ENCODE measurements at regions not wholly inside any gene's neighbourhood (a gene's known extent, or its start where the extent isn't known, plus 50 kb on each side); places are given as distances from the start of the nearest gene placed in this dataset.

DNA sequence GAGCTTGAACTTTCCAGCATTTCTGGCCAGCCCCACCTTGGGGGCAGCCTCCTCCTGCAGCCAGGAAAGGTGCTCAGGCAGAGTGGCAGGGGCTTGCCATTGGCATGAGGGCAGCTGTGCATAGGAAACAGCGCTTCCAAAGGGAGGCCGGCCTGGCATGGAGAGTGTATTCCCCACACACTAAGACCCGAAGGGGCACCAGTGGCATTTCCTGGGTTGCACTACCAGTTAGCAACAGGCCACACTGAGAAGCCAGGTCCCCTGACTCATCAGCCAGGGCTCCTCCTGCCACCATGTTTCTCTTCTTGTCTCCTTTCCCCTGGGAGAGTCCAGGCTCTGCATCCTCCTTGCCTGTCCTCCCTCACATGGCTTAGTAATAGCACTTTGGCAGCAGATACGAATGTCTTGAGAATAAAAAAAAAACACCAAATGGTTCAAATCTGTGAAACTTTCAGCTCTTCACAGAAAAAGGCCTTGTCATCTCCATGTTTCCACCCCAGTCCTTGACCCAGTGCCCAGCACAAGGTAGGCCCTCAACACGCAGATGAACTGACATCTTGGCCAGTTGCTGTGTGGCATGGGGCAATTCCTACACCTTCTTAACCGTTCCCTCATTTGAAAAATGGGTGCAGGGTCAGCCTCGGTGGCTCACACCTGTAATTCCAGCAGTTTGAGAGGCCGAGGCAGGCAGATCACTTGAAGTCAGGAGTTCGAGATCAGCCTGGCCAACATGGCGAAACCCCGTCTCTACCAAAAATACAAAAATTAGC, 180.4 kb downstream of the SMAD6 start:
- H3K14ac ChIP-seq (ENCODE audit: insufficient read depth, low read length), result no peak overlapping the region; the same call in 1 of the 2 replicates
- H3K4me2 ChIP-seq (ENCODE audit: insufficient read depth, insufficient read length, low read length), result no peak overlapping the region
- H2BK15ac ChIP-seq (ENCODE audit: low read depth, low read length), result no peak overlapping the region
- no peak overlapping the region for H3K23ac ChIP-seq (ENCODE audit: insufficient read length, low read depth, low read length)
- no peak overlapping the region for H2AFZ ChIP-seq (ENCODE audit: low read length)
- H3K4me1 Mint-ChIP-seq, result peaks cover 18% of the 10 kb centered on the region in 2 experiments
- no peaks in the 10 kb centered on the region; the same call in 1 of the 2 replicates for H3K27me3 Mint-ChIP-seq (ENCODE audit: low read depth)
- H2BK12ac ChIP-seq (ENCODE audit: insufficient read length, low read depth, low read length), result peak overlapping the region; percentile 24
- H4K91ac ChIP-seq (ENCODE audit: insufficient read length, low read depth, low read length), result no peak overlapping the region
- no peak overlapping the region for H2AK5ac ChIP-seq (ENCODE audit: insufficient read length, low read length)
- H2BK20ac ChIP-seq (ENCODE audit: low read depth, low read length, poor library complexity, severe bottlenecking), result no peak overlapping the region
- no peak overlapping the region for H3K9ac ChIP-seq (ENCODE audit: extremely low read depth, insufficient read length, low read length)
- H3K4me1 ChIP-seq (ENCODE audit: insufficient read depth, low read length), result no peaks in the 10 kb centered on the region; the same call in 1 of the 2 replicates
- no peak overlapping the region for H3K4me3 Mint-ChIP-seq
- no peaks in the 10 kb centered on the region for H3K79me1 ChIP-seq (ENCODE audit: insufficient read depth, low read depth, low read length, poor library complexity, severe bottlenecking)
- no peaks in the 10 kb centered on the region for H3K23me2 ChIP-seq (ENCODE audit: insufficient read length, low read depth, low read length, poor library complexity, severe bottlenecking)
- H3K56ac ChIP-seq (ENCODE audit: insufficient read length, low read depth, low read length), result no peak overlapping the region
- no peak overlapping the region for H3K4ac ChIP-seq (ENCODE audit: low read depth, low read length)
- no peak overlapping the region for H3T11ph ChIP-seq (ENCODE audit: low read length)
- no peak overlapping the region for H4K5ac ChIP-seq (ENCODE audit: insufficient read length, low read depth, low read length)
- H3K27ac Mint-ChIP-seq, result peak overlapping the region in 2 of 3 experiments; percentile 8 to 12; a peak in 2 of 7 replicates
- no peak overlapping the region for H4K8ac ChIP-seq (replicated peaks; ENCODE audit: insufficient read length, low read depth, low read length)
- peak overlapping the region; percentile 10 for H3K18ac ChIP-seq (ENCODE audit: insufficient read length, low read depth, low read length)
- peaks cover 2 to 10% (median 6%) of the 10 kb centered on the region in 3 experiments; a peak in 5 of 7 replicates for H3K36me3 Mint-ChIP-seq (ENCODE audit: insufficient read depth in 1 of 3, low read depth in 3 of 3)
- no peaks in the 10 kb centered on the region for H3K27me3 ChIP-seq (ENCODE audit: insufficient read depth, low read length)
- H4K20me1 ChIP-seq (ENCODE audit: control insufficient read depth, insufficient read depth, insufficient read length), result no peaks in the 10 kb centered on the region
- no peaks in the 10 kb centered on the region for H3K79me2 ChIP-seq (ENCODE audit: insufficient read depth, low read length)
- H3K27ac ChIP-seq (ENCODE audit: insufficient read length, low read depth, low read length), result no peak overlapping the region
- H2BK120ac ChIP-seq (ENCODE audit: low read depth, low read length, poor library complexity, severe bottlenecking), result no peak overlapping the region
- no CpG with 5 or more reads among the region's 11 CpGs for WGBS (ENCODE audit: extremely low coverage, insufficient read length, low lambda C conversion rate)
- no peak overlapping the region for H2BK5ac ChIP-seq (ENCODE audit: insufficient read length, low read length)
- peaks cover 7 to 10% of the 10 kb centered on the region in 2 experiments for H3K9me3 Mint-ChIP-seq
- TF ChIP-seq, protein P1, sequence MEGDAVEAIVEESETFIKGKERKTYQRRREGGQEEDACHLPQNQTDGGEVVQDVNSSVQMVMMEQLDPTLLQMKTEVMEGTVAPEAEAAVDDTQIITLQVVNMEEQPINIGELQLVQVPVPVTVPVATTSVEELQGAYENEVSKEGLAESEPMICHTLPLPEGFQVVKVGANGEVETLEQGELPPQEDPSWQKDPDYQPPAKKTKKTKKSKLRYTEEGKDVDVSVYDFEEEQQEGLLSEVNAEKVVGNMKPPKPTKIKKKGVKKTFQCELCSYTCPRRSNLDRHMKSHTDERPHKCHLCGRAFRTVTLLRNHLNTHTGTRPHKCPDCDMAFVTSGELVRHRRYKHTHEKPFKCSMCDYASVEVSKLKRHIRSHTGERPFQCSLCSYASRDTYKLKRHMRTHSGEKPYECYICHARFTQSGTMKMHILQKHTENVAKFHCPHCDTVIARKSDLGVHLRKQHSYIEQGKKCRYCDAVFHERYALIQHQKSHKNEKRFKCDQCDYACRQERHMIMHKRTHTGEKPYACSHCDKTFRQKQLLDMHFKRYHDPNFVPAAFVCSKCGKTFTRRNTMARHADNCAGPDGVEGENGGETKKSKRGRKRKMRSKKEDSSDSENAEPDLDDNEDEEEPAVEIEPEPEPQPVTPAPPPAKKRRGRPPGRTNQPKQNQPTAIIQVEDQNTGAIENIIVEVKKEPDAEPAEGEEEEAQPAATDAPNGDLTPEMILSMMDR (conservative IDR thresholded peaks at IDR 0.05), result no peak
- DNase-seq, result no peak
- H3K9me3 ChIP-seq (ENCODE audit: control insufficient read depth, low read depth, low read length), result peaks cover 7% of the 10 kb centered on the region

Data from H9 (cell line).